ENCODE measurements at regions not wholly inside any gene's neighbourhood (a gene's known extent, or its start where the extent isn't known, plus 50 kb on each side); places are given as distances from the start of the nearest gene placed in this dataset.

- no peak for ATAC-seq
- CTCF ChIA-PET, result no interaction called here
- intact Hi-C loops (cut with micrococcal nuclease), result no loop called here
Observed at GRCh38 chr21:21715266-21715969, 717.2 kb downstream of the NCAM2 start.

GRCh38 chr21:21722731-21723130, 724.5 kb downstream of the NCAM2 start:
- DNase-seq (no peak), ATAC-seq (no peak)
- Mint-ChIP-seq H3K27ac (no peak overlapping the region), H3K4me3 (no peak overlapping the region), H3K9me3 (peaks cover 0 to 27% (median 0%) of the 10 kb centered on the region in 11 donors), H3K27me3 (no peaks in the 10 kb centered on the region), H3K36me3 (no peaks in the 10 kb centered on the region), H3K4me1 (no peaks in the 10 kb centered on the region)
- intact Hi-C loops (cut with micrococcal nuclease), result no loop called here
- H3K27ac ChIP-seq (ENCODE audit: low read depth, low read length), result no peak overlapping the region
- no peaks in the 10 kb centered on the region for H3K36me3 ChIP-seq (ENCODE audit: control insufficient read depth in 2 of 3, insufficient read depth in 3 of 3, low read length in 3 of 3)
- no peaks in the 10 kb centered on the region for H3K4me1 ChIP-seq (ENCODE audit: control insufficient read depth in 2 of 2, insufficient read depth in 2 of 2, low read length in 2 of 2)
- H3K4me3 ChIP-seq (ENCODE audit: low read length), result no peak overlapping the region
- H3K9me3 ChIP-seq (ENCODE audit: control insufficient read depth in 2 of 3, low read length in 3 of 3), result no peaks in the 10 kb centered on the region
- H3K27me3 ChIP-seq (ENCODE audit: control insufficient read depth in 2 of 2, insufficient read depth in 2 of 2, low read length in 2 of 2), result no peaks in the 10 kb centered on the region
- POLR2A ChIA-PET, result no interaction called here
- CTCF ChIA-PET, result no interaction called here

More at GRCh38 chr21:21715266-21715969, 717.2 kb downstream of the NCAM2 start:
- Histone ChIP-seq H3K4me3 (ENCODE audit: low read length) (no peak overlapping the region), H3K27ac (ENCODE audit: low read depth, low read length) (no peak overlapping the region), H3K27me3 (ENCODE audit: control insufficient read depth in 2 of 2, insufficient read depth in 2 of 2, low read length in 2 of 2) (no peaks in the 10 kb centered on the region), H3K9me3 (ENCODE audit: control insufficient read depth in 2 of 3, low read length in 3 of 3) (no peaks in the 10 kb centered on the region), H3K4me1 (ENCODE audit: control insufficient read depth in 2 of 2, insufficient read depth in 2 of 2, low read length in 2 of 2) (no peaks in the 10 kb centered on the region), H3K36me3 (ENCODE audit: control insufficient read depth in 2 of 3, insufficient read depth in 3 of 3, low read length in 3 of 3) (no peaks in the 10 kb centered on the region)
- POLR2A ChIA-PET, result no interaction called here
- Mint-ChIP-seq H3K9me3 (peaks cover 0 to 23% (median 3%) of the 10 kb centered on the region in 11 donors), H3K27ac (no peak overlapping the region), H3K36me3 (no peaks in the 10 kb centered on the region), H3K4me3 (no peak overlapping the region), H3K27me3 (no peaks in the 10 kb centered on the region), H3K4me1 (no peaks in the 10 kb centered on the region)
- no peak for DNase-seq

DNA sequence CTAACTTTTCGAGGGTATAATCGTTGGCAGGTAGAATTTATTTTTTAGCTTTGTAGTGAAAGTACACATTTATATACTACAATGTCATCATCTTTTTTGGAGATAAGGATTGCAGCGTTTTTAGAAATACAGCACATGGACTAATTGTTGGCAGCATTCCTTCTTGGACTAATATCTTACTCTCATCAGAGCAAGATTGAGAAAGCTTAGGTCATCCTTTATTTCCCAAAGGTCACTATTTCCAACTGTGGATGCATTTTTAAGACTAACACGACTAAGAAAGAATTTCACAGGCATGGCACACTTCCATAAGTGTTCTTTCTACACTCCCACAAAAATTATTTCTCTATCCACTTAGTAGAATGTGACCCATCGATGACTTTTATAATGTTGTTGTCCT, 732.3 kb downstream of the NCAM2 start:
- Mint-ChIP-seq H3K4me3 (no peak overlapping the region), H3K4me1 (no peaks in the 10 kb centered on the region), H3K27me3 (no peaks in the 10 kb centered on the region), H3K27ac (no peak overlapping the region), H3K36me3 (no peaks in the 10 kb centered on the region), H3K9me3 (peaks cover 0 to 23% (median 2%) of the 10 kb centered on the region in 11 donors)
- no peak for ATAC-seq
- no peaks in the 10 kb centered on the region for H3K4me1 ChIP-seq (ENCODE audit: control insufficient read depth in 2 of 2, insufficient read depth in 2 of 2, low read length in 2 of 2)
- H3K4me3 ChIP-seq (ENCODE audit: low read length), result no peak overlapping the region
- no peak for DNase-seq
- ChIA-PET CTCF (no interaction called here), POLR2A (no interaction called here)
- no peaks in the 10 kb centered on the region for H3K9me3 ChIP-seq (ENCODE audit: control insufficient read depth in 2 of 3, low read length in 3 of 3)
- no peak overlapping the region for H3K27ac ChIP-seq (ENCODE audit: low read depth, low read length)
- H3K36me3 ChIP-seq (ENCODE audit: control insufficient read depth in 2 of 3, insufficient read depth in 3 of 3, low read length in 3 of 3), result no peaks in the 10 kb centered on the region
- intact Hi-C loops (cut with micrococcal nuclease), result no loop called here
- no peaks in the 10 kb centered on the region for H3K27me3 ChIP-seq (ENCODE audit: control insufficient read depth in 2 of 2, insufficient read depth in 2 of 2, low read length in 2 of 2)

DNA sequence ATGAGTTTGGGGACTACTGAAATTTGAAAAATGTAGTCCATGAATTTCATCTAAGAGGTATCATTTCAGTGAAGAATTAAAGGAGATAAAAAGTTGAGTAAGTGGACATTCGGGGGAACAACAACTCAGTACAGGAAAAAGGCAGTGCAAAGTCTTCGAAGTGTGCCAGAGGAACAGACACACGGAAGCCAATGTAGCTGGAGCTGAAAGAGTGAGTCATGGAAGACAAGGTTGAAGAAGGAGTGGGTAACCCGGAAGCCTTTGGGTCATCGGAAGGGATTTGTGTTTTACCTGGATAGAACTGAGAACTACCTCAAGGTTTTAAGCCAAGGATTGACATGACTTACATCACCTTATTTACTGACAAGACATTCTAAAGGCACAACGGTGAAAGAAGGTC, 733.4 kb downstream of the NCAM2 start:
- no peak overlapping the region for H3K27ac ChIP-seq (ENCODE audit: low read depth, low read length)
- Mint-ChIP-seq H3K4me1 (no peaks in the 10 kb centered on the region), H3K27ac (no peak overlapping the region), H3K36me3 (no peaks in the 10 kb centered on the region), H3K9me3 (peaks cover 0 to 19% (median 2%) of the 10 kb centered on the region in 11 donors), H3K27me3 (no peaks in the 10 kb centered on the region), H3K4me3 (no peak overlapping the region)
- ChIA-PET CTCF (no interaction called here), POLR2A (no interaction called here)
- intact Hi-C loops (cut with micrococcal nuclease), result no loop called here
- ATAC-seq (no peak), DNase-seq (no peak)
- H3K36me3 ChIP-seq (ENCODE audit: control insufficient read depth in 2 of 3, insufficient read depth in 3 of 3, low read length in 3 of 3), result no peaks in the 10 kb centered on the region
- H3K27me3 ChIP-seq (ENCODE audit: control insufficient read depth in 2 of 2, insufficient read depth in 2 of 2, low read length in 2 of 2), result no peaks in the 10 kb centered on the region
- no peaks in the 10 kb centered on the region for H3K4me1 ChIP-seq (ENCODE audit: control insufficient read depth in 2 of 2, insufficient read depth in 2 of 2, low read length in 2 of 2)
- H3K9me3 ChIP-seq (ENCODE audit: control insufficient read depth in 2 of 3, low read length in 3 of 3), result no peaks in the 10 kb centered on the region
- no peak overlapping the region for H3K4me3 ChIP-seq (ENCODE audit: low read length)

DNA sequence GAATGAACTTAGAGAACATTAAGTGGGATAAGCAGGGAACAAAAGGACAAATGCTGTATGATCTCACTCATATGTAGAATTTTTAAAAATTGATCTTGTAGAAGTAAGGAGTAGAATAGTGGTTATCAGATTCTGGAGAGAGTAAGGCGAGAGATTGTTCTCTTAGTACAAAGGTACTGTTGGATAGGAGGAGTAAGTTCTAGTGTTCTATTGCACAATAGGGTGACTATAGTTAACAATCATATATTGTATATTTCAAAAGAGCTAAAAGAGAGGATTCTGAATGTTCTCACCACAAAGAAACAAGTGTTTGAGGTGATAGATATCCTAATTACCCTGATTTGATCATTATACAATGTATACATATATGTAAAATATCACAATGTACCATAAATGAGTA, 735.9 kb downstream of the NCAM2 start:
- DNase-seq (no peak), ATAC-seq (no peak)
- Mint-ChIP-seq H3K9me3 (peaks cover 0 to 9% (median 2%) of the 10 kb centered on the region in 11 donors), H3K27ac (no peak overlapping the region), H3K4me3 (no peak overlapping the region), H3K27me3 (no peaks in the 10 kb centered on the region), H3K36me3 (no peaks in the 10 kb centered on the region), H3K4me1 (no peaks in the 10 kb centered on the region)
- H3K4me3 ChIP-seq (ENCODE audit: low read length), result no peak overlapping the region
- intact Hi-C loops (cut with micrococcal nuclease), result no loop called here
- H3K27me3 ChIP-seq (ENCODE audit: control insufficient read depth in 2 of 2, insufficient read depth in 2 of 2, low read length in 2 of 2), result no peaks in the 10 kb centered on the region
- H3K4me1 ChIP-seq (ENCODE audit: control insufficient read depth in 2 of 2, insufficient read depth in 2 of 2, low read length in 2 of 2), result no peaks in the 10 kb centered on the region
- ChIA-PET POLR2A (no interaction called here), CTCF (no interaction called here)
- no peak overlapping the region for H3K27ac ChIP-seq (ENCODE audit: low read depth, low read length)
- no peaks in the 10 kb centered on the region for H3K36me3 ChIP-seq (ENCODE audit: control insufficient read depth in 2 of 3, insufficient read depth in 3 of 3, low read length in 3 of 3)
- no peaks in the 10 kb centered on the region for H3K9me3 ChIP-seq (ENCODE audit: control insufficient read depth in 2 of 3, low read length in 3 of 3)

DNA sequence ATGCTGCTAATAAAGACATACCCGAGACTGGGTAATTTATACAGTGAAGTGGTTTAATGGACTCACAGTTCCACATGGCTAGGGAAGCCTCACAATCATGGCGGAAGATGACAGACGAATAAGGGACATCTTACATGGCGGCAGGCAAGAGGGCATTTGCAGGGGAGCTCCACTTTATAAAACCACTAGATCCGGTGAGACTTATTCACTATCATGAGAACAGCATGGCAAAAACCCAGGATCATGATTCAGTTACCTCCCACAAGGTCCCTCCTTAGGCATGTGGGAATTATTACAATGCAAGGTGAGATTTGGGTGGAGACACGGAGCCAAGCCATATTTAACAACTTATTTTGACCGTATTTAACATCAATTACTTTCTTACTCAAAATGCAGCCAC, 739.0 kb downstream of the NCAM2 start:
- Histone ChIP-seq H3K36me3 (ENCODE audit: control insufficient read depth in 2 of 3, insufficient read depth in 3 of 3, low read length in 3 of 3) (no peaks in the 10 kb centered on the region), H3K4me3 (ENCODE audit: low read length) (no peak overlapping the region), H3K27me3 (ENCODE audit: control insufficient read depth in 2 of 2, insufficient read depth in 2 of 2, low read length in 2 of 2) (no peaks in the 10 kb centered on the region), H3K9me3 (ENCODE audit: control insufficient read depth in 2 of 3, low read length in 3 of 3) (no peaks in the 10 kb centered on the region), H3K27ac (ENCODE audit: low read depth, low read length) (no peak overlapping the region), H3K4me1 (ENCODE audit: control insufficient read depth in 2 of 2, insufficient read depth in 2 of 2, low read length in 2 of 2) (no peaks in the 10 kb centered on the region)
- no peaks in the 10 kb centered on the region for H3K4me1 Mint-ChIP-seq
- H3K27ac Mint-ChIP-seq, result no peak overlapping the region
- intact Hi-C loops (cut with micrococcal nuclease), result no loop called here
- ChIA-PET CTCF (no interaction called here), POLR2A (no interaction called here)
- H3K9me3 Mint-ChIP-seq, result peaks cover 0 to 7% (median 0%) of the 10 kb centered on the region in 11 donors
- no peak for ATAC-seq
- no peak for DNase-seq
- no peaks in the 10 kb centered on the region for H3K27me3 Mint-ChIP-seq
- no peak overlapping the region for H3K4me3 Mint-ChIP-seq
- no peaks in the 10 kb centered on the region for H3K36me3 Mint-ChIP-seq

DNA sequence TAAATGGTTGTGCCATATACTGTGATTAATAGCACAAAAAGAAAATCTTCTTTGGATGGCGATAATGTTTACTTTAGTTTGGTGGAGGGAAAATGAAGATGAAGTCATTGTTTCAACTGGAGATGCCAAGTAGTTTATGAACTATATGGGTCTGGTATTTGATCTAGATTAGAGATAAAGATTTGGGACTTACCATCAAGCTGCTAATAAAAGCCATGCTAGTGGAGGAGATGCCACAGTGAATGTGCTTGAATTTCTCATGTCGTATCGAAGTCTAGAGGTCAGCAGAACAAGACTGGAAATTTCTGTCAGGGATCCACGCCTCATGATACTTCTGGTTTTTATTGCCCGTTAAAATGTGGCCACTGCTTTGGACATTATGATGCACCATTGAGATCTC, 742.0 kb downstream of the NCAM2 start:
- DNase-seq (no peak), ATAC-seq (no peak)
- H3K9me3 ChIP-seq (ENCODE audit: control insufficient read depth in 2 of 3, low read length in 3 of 3), result no peaks in the 10 kb centered on the region
- Mint-ChIP-seq H3K4me1 (no peaks in the 10 kb centered on the region), H3K27ac (no peak overlapping the region), H3K27me3 (no peaks in the 10 kb centered on the region), H3K4me3 (no peak overlapping the region), H3K36me3 (no peaks in the 10 kb centered on the region), H3K9me3 (peaks cover 0 to 10% (median 4%) of the 10 kb centered on the region in 11 donors)
- H3K27me3 ChIP-seq (ENCODE audit: control insufficient read depth in 2 of 2, insufficient read depth in 2 of 2, low read length in 2 of 2), result no peaks in the 10 kb centered on the region
- H3K36me3 ChIP-seq (ENCODE audit: control insufficient read depth in 2 of 3, insufficient read depth in 3 of 3, low read length in 3 of 3), result no peaks in the 10 kb centered on the region
- no peaks in the 10 kb centered on the region for H3K4me1 ChIP-seq (ENCODE audit: control insufficient read depth in 2 of 2, insufficient read depth in 2 of 2, low read length in 2 of 2)
- no peak overlapping the region for H3K27ac ChIP-seq (ENCODE audit: low read depth, low read length)
- intact Hi-C loops (cut with micrococcal nuclease), result no loop called here
- ChIA-PET POLR2A (no interaction called here), CTCF (no interaction called here)
- H3K4me3 ChIP-seq (ENCODE audit: low read length), result no peak overlapping the region

Measured in naive thymus-derived CD4-positive, alpha-beta T cell (primary cell).